NOMO-1 treated with DMSO at 0.1 percent for 48 hours (cell line): ENCODE measurements at regions not wholly inside any gene's neighbourhood (a gene's known extent, or its start where the extent isn't known, plus 50 kb on each side); places are given as distances from the start of the nearest gene placed in this dataset.
"Not testable (repeated sequence)": the region's sequence is repeated elsewhere in the genome, so short reads cannot be mapped to it uniquely, and the experiment has no call there.

Experiments used
- DNase-seq: peaks from one replicate; lab custom pipeline; 2025; ENCODE audit not compliant: unreplicated experiment; lab: John Stamatoyannopoulos, UW

- DNase-seq = no peak
Observed at GRCh38 chr4:100034023-100034664, 84.1 kb upstream of the H2AZ1 start.

GRCh38 chr4:100026066-100026465 lies 76.0 kb upstream of the H2AZ1 start:
- DNase-seq = no peak

GRCh38 chr4:100023800-100024199 lies 73.7 kb upstream of the H2AZ1 start:
- no peak for DNase-seq

- no peak for DNase-seq
Observed at GRCh38 chr4:100022792-100023222, 72.7 kb upstream of the H2AZ1 start.

- DNase-seq = no peak
Observed at GRCh38 chr4:100019821-100020220, 69.7 kb upstream of the H2AZ1 start.

- no peak for DNase-seq
Observed at GRCh38 chr4:100017637-100018310, 67.7 kb upstream of the H2AZ1 start.

- DNase-seq = no peak
Observed at GRCh38 chr4:100016191-100016590, 66.1 kb upstream of the H2AZ1 start.

GRCh38 chr4:100014616-100015015 lies 64.5 kb upstream of the H2AZ1 start:
- no peak for DNase-seq

GRCh38 chr4:100009490-100009889 lies 59.4 kb upstream of the H2AZ1 start:
- no peak for DNase-seq

- no peak for DNase-seq
Observed at GRCh38 chr4:100008048-100008447, 58.0 kb upstream of the H2AZ1 start.

- not testable (repeated sequence) for DNase-seq
Observed at GRCh38 chr4:100006161-100006560, 56.1 kb upstream of the H2AZ1 start.
